GM19023 (cell line): ENCODE measurements at regions not wholly inside any gene's neighbourhood (a gene's known extent, or its start where the extent isn't known, plus 50 kb on each side); places are given as distances from the start of the nearest gene placed in this dataset.
A peak's percentile ranks its signal among the peaks of the same experiment; 100 is the strongest.

Source experiments
- ATAC-seq: cut with Tn5 transposase; IDR thresholded peaks from one replicate; pipeline ENCODE4 v1.9.1; 2021; ENCODE audit warnings: mild to moderate bottlenecking, moderate library complexity; ENCODE audit not compliant: unreplicated experiment

DNA sequence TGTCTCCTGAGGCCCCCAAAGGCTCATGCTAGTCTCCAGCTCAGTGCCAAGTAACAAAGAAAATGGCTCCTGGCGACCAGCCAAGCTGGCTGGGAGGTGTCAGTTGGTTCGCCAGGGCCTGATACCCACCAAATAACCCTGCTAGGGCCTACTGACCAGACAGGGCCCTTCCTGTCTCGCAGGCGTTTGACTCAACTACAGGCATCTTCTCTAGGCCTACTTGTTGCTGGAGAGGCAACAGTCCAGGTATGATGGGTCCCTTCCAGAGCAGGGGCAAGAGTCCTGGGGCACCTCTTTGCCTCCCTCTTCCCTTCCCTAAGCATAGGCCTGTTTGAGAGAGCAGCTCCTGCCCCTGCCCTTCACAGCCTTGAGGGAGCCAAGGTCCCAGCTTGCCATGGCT lies 147.9 kb upstream of the VANGL1 start:
- no peak for ATAC-seq

DNA sequence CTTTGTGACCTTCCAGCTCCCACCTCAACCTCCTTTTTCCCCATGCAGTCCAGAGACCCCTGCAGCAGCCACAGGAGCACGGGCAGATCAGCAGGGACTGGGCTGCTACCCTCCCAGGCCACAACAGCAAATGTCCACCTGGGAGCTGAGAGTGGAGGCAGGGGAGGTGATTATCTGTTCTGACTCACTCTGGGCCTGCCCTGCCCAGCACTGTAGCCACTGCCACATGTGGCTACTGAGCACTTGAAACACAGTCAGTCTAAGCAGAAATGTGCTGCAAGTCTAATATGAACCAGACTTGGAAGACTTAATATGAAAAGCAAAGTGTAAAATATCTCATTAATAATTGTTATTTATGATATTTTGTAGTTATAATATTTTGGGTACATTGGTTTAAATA lies 148.9 kb upstream of the VANGL1 start:
- ATAC-seq = no peak

DNA sequence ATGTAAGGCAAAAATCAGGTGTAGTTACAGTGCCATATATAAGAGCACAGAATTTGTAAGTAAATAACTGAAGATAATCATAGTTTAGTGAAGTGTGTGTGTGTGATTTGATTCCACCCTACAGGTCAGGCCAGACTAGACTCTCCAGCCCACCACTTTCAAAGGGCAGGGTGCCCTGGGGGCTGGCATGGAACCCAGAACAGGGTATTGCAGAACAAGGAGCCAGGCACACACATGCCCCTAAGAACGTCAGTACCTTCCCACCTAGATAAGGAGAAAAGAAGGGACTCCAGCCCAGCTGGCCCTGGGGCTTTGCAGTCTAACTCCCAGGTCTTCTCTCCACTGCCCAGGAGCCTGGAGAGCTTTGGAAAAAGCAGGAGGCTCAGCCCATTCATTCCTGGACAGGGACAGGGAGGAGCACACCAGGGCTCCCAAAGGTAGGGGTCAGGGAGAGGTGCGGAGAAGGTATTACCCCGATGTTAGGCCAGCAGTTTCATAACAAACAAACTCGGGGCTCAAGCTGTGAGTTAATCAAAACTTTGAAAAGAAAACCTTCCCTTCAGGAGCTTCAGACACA lies 149.7 kb upstream of the VANGL1 start:
- no peak for ATAC-seq

DNA sequence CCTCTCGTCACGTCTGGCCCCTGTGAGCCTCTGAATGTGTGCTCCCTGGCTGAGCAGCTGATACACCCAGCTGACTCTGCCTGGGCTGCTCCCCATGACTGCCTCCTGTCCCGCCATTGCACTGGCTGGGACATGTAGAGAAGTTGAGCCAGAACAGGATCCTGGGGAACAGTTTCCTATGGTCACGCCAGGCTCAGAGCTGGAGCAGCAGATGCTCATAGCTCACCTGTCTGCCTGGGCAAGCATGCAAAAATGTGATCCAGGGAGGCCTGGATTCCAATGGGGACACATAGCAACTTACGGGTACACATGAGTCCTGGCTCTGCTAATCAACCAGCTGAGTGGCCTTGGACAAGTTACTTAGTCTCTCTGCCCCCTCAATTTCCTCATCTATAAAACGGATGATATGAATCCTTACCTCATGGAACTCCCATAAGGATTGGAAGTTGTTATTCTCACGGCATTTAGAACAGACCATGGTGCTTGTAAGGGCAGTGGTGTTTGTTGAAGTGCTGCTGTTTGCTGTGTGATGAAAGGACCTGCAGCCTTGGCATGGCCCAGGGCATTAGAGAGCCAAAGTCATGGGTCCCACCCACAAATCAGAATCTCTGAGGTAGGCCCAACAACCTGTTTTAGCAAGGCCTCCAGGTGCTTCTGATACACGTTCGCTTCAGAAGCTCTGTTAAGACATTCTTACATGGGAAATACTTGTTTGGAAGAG lies 150.3 kb upstream of the VANGL1 start:
- ATAC-seq = no peak

DNA sequence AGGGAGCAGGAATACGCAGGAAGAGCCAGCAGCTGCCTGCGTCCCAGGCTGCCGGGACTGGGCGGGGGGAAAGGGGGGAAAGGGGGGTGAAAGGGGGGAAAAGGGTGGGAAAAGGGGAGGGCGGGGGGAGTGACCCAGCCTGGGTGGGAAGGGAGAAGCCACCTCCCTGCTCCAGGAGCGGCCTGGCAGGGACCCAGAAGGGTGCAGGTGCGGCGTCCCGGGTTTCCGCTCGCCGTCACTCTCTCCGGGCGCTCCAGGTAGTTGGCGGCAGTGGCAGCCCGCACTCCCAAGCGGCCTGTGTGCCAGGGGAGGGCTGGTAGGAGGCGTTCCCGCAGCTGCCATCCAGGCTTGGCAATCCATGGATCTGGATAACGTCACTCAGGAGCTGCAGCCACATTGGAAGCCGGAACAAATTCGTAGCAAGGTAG lies 141.0 kb upstream of the NGF start:
- ATAC-seq = no peak

DNA sequence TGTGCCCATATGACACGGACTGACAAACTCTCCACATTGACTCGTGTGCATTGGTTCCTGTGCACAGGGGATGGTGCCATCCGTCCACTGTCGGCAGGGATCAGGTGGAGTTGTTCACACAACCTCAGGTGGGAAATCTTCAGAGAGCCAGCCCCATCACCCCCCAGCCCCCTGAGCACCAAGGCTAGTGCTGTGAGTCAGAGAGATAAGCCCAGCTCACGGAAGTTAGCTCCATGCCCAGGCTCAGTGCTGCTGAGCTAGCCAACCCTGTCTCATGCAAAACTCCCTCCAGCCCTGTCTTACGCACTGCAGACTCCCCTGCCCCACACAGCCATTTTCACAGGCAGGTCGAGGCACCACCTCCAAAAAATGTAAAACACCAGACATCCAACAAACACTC lies 139.0 kb upstream of the NGF start:
- ATAC-seq = no peak

DNA sequence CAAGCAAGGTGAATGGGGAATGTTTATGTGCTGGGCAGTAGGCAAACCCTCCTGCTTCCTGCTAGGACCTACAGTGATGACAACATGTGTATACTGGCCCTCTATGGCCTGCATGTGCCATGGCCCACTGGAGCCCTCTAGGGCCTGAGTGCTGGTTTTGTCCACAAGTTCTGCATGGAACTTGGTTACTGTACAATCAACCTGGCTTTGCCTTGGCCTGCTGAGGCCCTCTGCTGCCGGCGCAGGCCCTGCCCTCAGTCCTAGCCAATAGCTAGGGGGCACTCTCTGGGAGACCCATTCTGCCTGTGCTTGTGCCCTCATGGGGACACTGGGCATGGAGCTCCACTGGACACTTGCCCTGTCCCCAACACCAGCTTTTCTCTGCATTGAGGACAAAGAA lies 138.6 kb upstream of the NGF start:
- ATAC-seq = no peak

DNA sequence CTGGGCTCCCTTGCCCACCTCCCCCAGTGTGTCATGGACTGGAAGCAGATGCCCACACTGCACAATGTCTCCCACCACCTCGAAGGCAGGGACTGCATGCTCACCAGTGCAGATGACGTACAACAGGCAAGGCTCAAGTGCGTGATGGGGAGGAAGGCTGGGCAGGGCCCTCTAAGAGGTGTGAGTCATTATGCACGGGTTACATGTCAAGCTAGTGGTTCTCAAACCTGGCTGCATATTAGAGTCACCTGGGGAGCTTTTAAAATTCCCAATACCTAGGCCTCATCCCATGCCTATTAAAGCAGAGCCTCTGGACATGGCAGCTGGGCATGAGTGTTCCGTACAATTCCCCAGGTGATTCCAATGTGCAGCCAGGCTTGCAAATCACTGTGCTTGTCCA lies 137.9 kb upstream of the NGF start:
- ATAC-seq = no peak

DNA sequence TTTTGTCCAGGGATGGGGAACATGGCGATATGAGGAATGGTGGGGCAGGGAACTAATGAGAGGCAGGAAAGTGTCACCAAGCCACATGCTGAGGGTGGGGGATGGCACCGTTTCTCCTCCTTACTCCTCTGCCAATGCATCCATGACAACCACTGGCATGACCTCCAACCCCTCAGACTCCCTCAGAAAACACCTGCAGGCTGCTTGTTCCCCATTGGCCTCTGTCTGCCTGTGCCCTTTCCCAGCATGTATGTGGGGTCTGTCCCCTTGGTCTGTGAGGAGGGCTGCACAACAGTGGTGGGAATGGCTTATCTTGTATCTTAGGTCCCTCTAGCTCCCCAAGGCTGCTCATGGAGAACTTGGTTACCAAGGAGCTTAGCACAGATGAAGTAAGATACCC lies 137.2 kb upstream of the NGF start:
- no peak for ATAC-seq

DNA sequence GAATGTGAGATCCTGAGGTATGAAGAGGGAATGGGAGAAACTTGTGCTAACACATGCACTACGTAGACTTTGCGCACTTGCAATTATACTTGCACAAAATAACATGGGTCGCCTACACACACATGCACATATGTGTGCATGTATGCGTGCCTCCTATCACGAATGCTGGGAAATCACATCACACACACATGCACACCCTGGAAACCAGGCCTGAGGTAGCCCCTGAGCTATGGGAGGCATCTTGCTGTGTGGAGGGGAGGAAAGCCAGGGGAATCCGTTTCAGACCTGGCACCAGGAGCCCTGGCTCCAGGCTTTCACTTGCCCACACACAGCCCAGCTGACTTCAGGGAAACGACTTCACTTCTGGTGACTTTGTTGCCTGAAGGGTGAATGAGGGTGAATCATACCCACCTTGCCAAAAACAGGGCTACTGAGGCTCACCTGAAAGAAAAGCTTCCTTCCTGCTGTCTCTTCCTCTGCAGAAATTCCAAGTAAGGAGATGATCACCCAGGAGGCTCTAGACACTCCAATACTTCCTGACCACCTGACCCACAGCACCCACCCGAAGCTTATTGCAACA lies 136.0 kb upstream of the NGF start:
- ATAC-seq = no peak

DNA sequence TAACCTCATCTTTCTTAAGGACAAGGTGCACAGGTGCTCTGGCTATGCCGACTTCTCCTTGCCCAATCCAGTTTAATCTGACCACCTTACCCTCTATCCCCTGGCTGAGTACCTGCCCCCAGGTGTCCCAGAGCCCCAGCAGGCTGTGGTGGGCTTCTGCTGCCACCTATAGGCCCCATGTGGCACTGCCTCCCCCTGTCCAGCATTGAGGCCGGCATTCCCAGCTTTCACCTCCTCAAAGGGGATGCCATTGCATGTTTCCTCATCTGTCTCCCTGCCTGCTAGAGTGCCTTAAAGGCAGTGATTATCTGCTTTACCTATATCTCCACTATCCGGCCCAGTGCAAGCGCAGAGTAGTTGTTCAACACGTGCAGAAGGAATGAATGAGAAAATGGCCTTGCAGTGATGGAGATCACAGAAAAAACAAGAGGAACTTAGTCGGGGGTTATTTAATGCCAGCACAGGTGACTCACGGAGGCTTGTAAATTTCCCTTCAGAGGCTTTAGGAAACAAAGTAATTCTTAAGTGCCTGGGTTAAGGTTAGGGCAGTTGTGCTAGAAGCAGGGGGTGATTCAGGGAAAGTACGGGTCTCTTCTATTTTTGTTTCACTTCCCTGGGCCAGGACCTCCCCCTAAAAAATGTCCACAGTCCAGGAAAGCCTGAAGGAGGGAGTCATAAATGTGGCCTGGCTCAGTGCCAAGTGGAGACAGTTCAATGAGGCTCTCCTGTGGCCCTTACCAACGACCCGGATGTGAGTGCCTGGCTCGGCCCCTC lies 131.8 kb upstream of the NGF start:
- ATAC-seq = peak; percentile 57

DNA sequence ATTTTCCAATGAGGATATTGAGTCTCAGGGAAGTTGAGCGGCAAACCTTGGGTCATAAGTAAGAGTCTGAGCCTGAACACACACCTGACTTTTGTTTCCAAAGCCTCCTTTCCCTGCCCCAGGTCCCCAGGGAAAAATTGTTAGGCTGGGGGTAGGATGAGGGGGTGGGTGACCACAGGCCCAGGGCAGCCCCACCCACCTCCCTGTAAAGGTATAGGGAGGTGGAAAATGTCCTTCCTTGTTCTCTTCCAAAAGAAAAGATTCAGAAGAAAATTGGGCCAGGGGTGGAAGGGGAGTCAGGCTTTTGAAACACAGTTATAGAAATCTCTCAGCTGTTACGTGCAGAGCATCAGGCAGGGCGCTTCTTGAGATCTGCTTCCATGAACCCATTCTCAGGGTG lies 129.7 kb upstream of the NGF start:
- ATAC-seq = no peak

DNA sequence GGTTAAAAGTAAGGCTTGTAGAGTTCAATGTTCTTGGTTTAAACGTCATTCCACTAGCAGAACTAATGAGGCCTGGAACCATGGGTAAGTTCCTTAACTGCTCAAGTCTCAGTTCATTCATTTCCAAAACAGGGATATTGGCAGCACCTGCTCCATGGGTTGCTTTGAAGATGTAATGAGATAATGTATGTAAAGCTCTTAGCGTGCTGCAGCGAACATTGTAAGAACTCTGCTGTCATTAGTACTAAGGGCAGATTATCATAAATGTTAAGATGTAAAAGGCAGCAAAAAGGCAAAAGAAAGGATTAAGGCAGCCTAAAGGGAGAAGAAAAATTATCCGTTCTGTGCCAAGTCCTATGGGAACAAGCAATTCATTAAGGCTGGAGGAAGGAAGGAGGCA lies 129.1 kb upstream of the NGF start:
- ATAC-seq = no peak

DNA sequence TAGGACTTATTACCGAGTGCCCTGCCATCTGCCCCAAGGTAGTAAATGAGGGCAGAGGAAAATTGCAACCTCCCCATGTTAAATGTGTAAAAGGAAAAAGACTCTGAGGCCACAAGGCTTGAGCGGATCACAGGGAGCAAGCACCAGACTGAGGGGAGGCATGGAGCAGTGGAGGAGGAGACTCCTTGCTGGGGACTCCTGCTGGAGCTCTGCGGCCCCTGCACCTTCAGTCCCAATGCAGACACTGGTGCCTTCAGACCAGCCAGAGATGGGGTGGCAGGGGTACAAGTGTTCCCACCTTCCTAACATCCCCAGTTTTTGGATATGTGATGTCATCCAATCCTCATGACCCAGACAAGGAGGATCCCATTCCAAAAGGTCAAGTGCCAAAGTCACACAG lies 128.4 kb upstream of the NGF start:
- ATAC-seq = no peak

DNA sequence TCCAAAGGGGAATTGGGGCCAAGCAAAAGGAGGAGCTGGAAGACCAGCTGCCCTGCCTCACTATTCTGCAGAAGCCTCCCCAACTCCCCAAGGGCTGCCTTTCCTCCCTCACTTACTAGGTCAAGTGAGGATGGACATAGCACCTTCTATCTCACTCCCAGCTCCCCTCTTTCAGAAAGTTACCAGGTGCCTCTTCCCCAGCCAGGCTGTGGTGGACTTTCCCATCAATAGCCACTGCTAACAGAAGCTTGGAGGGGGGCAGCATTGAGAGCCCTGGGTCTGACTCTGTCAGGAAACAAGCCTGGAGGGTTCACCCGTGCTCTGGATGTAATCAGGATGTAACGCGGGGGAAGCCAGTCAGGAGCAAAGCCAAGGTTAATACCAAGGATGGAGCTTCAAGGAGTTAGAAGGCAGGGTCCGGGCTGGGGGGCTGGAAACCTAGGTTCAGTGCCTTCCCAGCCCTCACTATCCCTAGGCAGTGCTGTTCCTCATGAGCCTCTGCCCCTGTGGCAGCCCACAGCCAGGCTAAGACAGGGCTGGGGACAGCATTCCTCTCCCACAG lies 127.8 kb upstream of the NGF start:
- no peak for ATAC-seq

DNA sequence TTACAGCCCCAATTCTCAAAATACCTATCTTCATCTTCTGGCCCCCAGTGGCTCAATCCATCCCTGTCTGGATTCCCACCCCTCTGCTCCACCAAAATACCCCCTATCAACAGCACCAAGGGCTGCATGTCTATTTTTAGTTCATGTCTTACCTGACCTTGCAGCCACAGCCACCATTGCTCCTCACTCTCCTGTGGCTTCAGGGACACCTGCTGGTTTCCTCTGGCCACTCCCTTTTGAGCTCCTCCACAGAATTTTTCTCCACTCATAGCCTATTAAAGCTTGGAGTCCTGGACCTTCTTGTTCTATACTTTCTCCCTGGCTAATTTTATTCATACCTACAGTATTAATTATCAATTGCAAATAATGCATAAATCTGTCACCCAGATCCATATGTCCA lies 125.3 kb upstream of the NGF start:
- ATAC-seq = no peak

DNA sequence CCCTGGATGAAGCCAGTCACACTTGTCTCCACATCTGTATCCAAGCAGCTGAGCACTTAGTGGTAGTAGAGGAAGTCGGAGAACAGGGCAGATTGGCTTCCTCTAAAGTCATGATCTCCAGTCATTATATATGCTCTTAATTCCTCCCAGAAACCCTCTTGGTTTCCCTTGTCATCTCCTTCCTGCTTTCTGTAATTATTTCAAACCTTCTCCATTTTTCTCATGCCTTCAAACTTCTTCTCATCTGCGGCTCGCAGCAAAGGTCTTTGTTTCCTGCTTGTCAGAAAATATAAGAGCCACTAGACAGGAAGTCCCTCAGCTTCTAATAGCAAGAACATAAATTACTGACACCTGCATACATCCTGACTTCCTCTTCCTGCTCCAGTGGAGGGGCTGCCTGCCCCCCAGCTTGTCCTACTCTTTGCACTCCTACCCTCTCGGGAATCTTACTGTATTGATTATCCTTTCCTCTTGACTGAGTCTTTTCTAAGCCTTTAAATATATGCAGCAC lies 124.6 kb upstream of the NGF start:
- ATAC-seq = no peak

DNA sequence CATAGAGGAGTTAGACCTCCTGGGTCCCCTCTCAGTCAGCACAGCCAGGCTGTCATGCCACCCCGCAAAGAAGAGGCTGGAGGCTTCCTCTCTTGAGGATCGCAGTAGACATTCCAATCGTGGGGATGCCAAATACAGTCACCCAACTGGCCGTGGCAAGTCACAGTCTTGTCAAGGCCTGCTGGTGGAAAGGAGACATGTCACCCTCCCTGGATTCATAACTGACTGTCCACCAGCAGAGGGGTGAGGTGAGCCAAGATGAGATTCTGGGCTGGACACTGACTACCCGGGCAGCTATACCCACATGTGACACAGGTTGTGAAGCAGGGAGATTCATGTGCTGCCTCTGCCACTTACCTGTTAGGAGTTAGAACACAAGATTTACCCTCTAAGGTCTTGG lies 123.5 kb upstream of the NGF start:
- ATAC-seq = no peak

DNA sequence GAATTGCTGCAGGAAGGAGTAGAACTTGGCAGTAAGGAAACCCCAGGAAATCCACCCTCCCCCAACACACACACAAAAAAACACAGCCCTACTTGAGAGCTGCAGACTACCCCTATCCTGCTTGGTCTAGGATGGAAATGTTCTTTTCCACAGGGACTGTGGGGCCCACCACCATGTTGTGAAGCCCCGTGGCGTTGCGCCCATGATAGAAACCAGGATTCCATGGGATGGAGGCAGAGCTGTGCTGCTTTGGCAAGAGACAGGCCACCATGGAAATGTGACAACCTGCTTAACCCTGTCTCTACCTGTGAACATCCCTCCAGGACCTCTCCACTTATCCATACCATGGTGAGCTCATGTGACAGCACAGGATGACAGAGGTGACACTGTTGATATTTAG lies 121.1 kb upstream of the NGF start:
- ATAC-seq = no peak

DNA sequence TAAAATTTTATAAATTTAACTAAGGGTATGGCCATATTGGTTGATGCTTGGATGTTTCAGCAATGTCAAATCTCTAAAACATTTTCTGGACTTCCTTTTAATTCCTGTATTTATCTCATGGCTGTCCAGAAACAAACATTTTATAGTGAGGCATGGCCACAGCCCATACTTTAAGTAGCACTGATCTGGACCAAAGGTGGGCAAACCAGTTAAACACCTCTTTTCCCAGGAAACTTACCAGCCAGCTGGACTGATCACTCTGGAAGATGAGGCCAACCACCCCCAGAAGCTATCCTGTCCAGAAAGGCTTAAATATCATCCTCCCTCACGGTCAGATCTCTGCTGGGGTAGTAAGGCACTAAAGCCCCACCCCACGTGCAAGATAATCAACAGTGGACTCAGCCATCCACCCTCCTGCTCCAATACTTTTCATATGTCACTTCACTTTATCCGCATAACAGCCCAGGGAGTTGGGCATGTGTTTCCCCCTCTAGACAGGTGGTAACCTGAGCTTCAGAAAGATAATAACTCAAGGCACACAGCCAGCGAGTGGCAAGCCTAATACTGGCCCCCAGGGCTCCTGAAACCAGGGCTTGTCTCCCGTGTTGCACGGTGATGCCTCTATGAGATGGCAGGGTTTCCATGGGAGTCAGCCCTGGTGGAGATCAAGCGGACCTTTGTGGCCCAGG lies 120.5 kb upstream of the NGF start:
- no peak for ATAC-seq

DNA sequence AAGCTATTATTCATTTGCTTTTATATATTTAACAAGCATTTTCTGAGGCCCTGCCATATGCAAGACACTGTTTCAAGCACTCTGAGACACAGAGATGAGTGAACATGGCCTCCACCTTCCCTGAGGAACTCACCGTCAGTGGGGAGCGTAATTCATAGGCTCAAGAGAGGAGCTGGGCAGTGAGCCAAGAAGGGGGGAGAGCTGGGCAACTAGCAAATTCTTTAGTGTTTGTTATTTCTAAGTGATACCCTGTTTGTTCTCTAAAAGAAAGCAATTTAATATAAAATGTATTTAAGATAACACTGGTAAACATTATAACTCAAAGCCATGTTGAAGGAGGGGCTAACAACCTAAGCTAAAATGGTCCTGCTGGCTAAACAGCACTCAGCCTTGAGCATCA lies 119.2 kb upstream of the NGF start:
- no peak for ATAC-seq
